ENCODE measurements at regions not wholly inside any gene's neighbourhood (a gene's known extent, or its start where the extent isn't known, plus 50 kb on each side); places are given as distances from the start of the nearest gene placed in this dataset.

GRCh38 chr14:80364816-80365215 lies 153.5 kb upstream of the DIO2 start:
- Histone ChIP-seq H3K4me3 (no peak overlapping the region), H3K9me3 (no peaks in the 10 kb centered on the region), H3K36me3 (no peaks in the 10 kb centered on the region), H3K27ac (no peak overlapping the region), H3K27me3 (replicated peaks; ENCODE audit: insufficient read depth) (no peaks in the 10 kb centered on the region), H3K4me1 (ENCODE audit: control insufficient read depth in 1 of 2, low read depth in 2 of 2) (no peaks in the 10 kb centered on the region)
- DNase-seq (ENCODE audit: low spot score) (no peak), ATAC-seq (ENCODE audit: insufficient number of reproducible peaks, low FRiP score, low read depth) (no peak)
- TF ChIP-seq CTCF (IDR thresholded peaks at IDR 0.05) = no peak

- no peaks in the 10 kb centered on the region for H3K9me3 ChIP-seq
- H3K36me3 ChIP-seq = no peaks in the 10 kb centered on the region
- no peak overlapping the region for H3K27ac ChIP-seq
- no peaks in the 10 kb centered on the region for H3K4me1 ChIP-seq (ENCODE audit: control insufficient read depth in 1 of 2, low read depth in 2 of 2)
- no peak overlapping the region for H3K4me3 ChIP-seq
- TF ChIP-seq CTCF (IDR thresholded peaks at IDR 0.05) = no peak
- ATAC-seq (ENCODE audit: insufficient number of reproducible peaks, low FRiP score, low read depth) = no peak
- H3K27me3 ChIP-seq (replicated peaks; ENCODE audit: insufficient read depth) = no peaks in the 10 kb centered on the region
- no peak for DNase-seq (ENCODE audit: low spot score)
These were observed 153.0 kb upstream of the DIO2 start for GRCh38 chr14:80364274-80364673.

GRCh38 chr14:80358112-80358511 lies 146.8 kb upstream of the DIO2 start:
- H3K27ac ChIP-seq = no peak overlapping the region
- no peak for ATAC-seq (ENCODE audit: insufficient number of reproducible peaks, low FRiP score, low read depth)
- no peaks in the 10 kb centered on the region for H3K4me1 ChIP-seq (ENCODE audit: control insufficient read depth in 1 of 2, low read depth in 2 of 2)
- no peak for DNase-seq (ENCODE audit: low spot score)
- H3K4me3 ChIP-seq = no peak overlapping the region
- H3K36me3 ChIP-seq = no peaks in the 10 kb centered on the region
- H3K27me3 ChIP-seq (replicated peaks; ENCODE audit: insufficient read depth) = no peaks in the 10 kb centered on the region
- no peaks in the 10 kb centered on the region for H3K9me3 ChIP-seq
- no peak for TF ChIP-seq CTCF (IDR thresholded peaks at IDR 0.05)

GRCh38 chr14:80356413-80356812 lies 145.1 kb upstream of the DIO2 start:
- no peaks in the 10 kb centered on the region for H3K27me3 ChIP-seq (replicated peaks; ENCODE audit: insufficient read depth)
- H3K4me3 ChIP-seq = no peak overlapping the region
- no peak for ATAC-seq (ENCODE audit: insufficient number of reproducible peaks, low FRiP score, low read depth)
- no peaks in the 10 kb centered on the region for H3K4me1 ChIP-seq (ENCODE audit: control insufficient read depth in 1 of 2, low read depth in 2 of 2)
- H3K9me3 ChIP-seq = no peaks in the 10 kb centered on the region
- no peak overlapping the region for H3K27ac ChIP-seq
- no peaks in the 10 kb centered on the region for H3K36me3 ChIP-seq
- TF ChIP-seq CTCF (IDR thresholded peaks at IDR 0.05) = no peak
- DNase-seq (ENCODE audit: low spot score) = no peak

GRCh38 chr14:80354860-80355581 lies 143.7 kb upstream of the DIO2 start:
- Histone ChIP-seq H3K27ac (no peak overlapping the region), H3K27me3 (replicated peaks; ENCODE audit: insufficient read depth) (no peaks in the 10 kb centered on the region), H3K4me1 (ENCODE audit: control insufficient read depth in 1 of 2, low read depth in 2 of 2) (no peaks in the 10 kb centered on the region), H3K4me3 (no peak overlapping the region), H3K36me3 (no peaks in the 10 kb centered on the region), H3K9me3 (no peaks in the 10 kb centered on the region)
- TF ChIP-seq CTCF (IDR thresholded peaks at IDR 0.05) = no peak
- ATAC-seq (ENCODE audit: insufficient number of reproducible peaks, low FRiP score, low read depth) = no peak
- DNase-seq (ENCODE audit: low spot score) = no peak

Measured in thoracic aorta (tissue), 2 donors.